ENCODE measurements at regions not wholly inside any gene's neighbourhood (a gene's known extent, or its start where the extent isn't known, plus 50 kb on each side); places are given as distances from the start of the nearest gene placed in this dataset.

GRCh38 chr20:40588891-40589290 is 100.1 kb downstream of the MAFB start:
- no peak for DNase-seq

- no peak for DNase-seq
Observed at GRCh38 chr20:40587038-40587437, 102.0 kb downstream of the MAFB start.

GRCh38 chr20:40584130-40584809 is 104.8 kb downstream of the MAFB start:
- DNase-seq, result no peak

- DNase-seq, result no peak
Observed at GRCh38 chr20:40583636-40584035, 105.4 kb downstream of the MAFB start.

GRCh38 chr20:40583205-40583604 is 105.8 kb downstream of the MAFB start:
- DNase-seq, result no peak

- DNase-seq, result no peak
Observed at GRCh38 chr20:40582531-40582930, 106.5 kb downstream of the MAFB start.

- DNase-seq, result no peak
Observed at GRCh38 chr20:40579701-40580100, 109.3 kb downstream of the MAFB start.

GRCh38 chr20:40578961-40579360 is 110.1 kb downstream of the MAFB start:
- DNase-seq, result no peak

- DNase-seq, result no peak
Observed at GRCh38 chr20:40575851-40576250, 113.2 kb downstream of the MAFB start.

- no peak for DNase-seq
Observed at GRCh38 chr20:40572251-40572650, 116.8 kb downstream of the MAFB start.

GRCh38 chr20:40571639-40572038 is 117.4 kb downstream of the MAFB start:
- DNase-seq, result no peak

GRCh38 chr20:40568200-40568599 is 120.8 kb downstream of the MAFB start:
- no peak for DNase-seq

- no peak for DNase-seq
Observed at GRCh38 chr20:40565682-40566040, 123.4 kb downstream of the MAFB start.

GRCh38 chr20:40565001-40565681 is 123.9 kb downstream of the MAFB start:
- no peak for DNase-seq

- DNase-seq, result no peak
Observed at GRCh38 chr20:40563296-40563950, 125.6 kb downstream of the MAFB start.

GRCh38 chr20:40562031-40562430 is 127.0 kb downstream of the MAFB start:
- no peak for DNase-seq

GRCh38 chr20:40561187-40561586 is 127.8 kb downstream of the MAFB start:
- DNase-seq, result no peak

- no peak for DNase-seq
Observed at GRCh38 chr20:40558212-40558611, 130.8 kb downstream of the MAFB start.

- DNase-seq, result no peak
Observed at GRCh38 chr20:40551125-40551530, 137.9 kb downstream of the MAFB start.

GRCh38 chr20:40547483-40548091 is 141.4 kb downstream of the MAFB start:
- no peak for DNase-seq

- DNase-seq, result no peak
Observed at GRCh38 chr20:40545478-40545877, 143.6 kb downstream of the MAFB start.

- DNase-seq, result no peak
Observed at GRCh38 chr20:40542065-40542464, 147.0 kb downstream of the MAFB start.

- no peak for DNase-seq
Observed at GRCh38 chr20:40540166-40540565, 148.9 kb downstream of the MAFB start.

GRCh38 chr20:40538131-40538530 is 150.9 kb downstream of the MAFB start:
- no peak for DNase-seq

Data from stimulated activated CD4-positive, alpha-beta T cell treated with anti-CD3 and anti-CD28 coated beads, Interleukin-4, amount 100 ng/mL, for 1 hour (primary cell).